Karpas-422 (cell line): ENCODE measurements at regions not wholly inside any gene's neighbourhood (a gene's known extent, or its start where the extent isn't known, plus 50 kb on each side); places are given as distances from the start of the nearest gene placed in this dataset.
A peak's percentile ranks its signal among the peaks of the same experiment; 100 is the strongest.

Experiments
- DNase-seq: peaks from one replicate; pipeline ENCODE4 v3.0.0-alpha.2; 2015
- H2AFZ ChIP-seq: fragments of 200-600 bp; sonication (generic); 2 replicates; pipeline ENCODE4 v1.6.1; 2014; ENCODE audit warnings: antibody characterized with exemption, low read length, mixed read lengths
- H3K27ac ChIP-seq: fragments of 200-600 bp; sonication (generic); 2 replicates; pipeline ENCODE4 v1.5.1; 2014; ENCODE audit warnings: mild to moderate bottlenecking, low read length, moderate library complexity
- H3K27me3 ChIP-seq: fragments of 200-600 bp; sonication (generic); 2 replicates; pipeline ENCODE4 v1.6.1; 2014; ENCODE audit warnings: low read length, mixed read lengths
- H3K36me3 ChIP-seq: fragments of 200-600 bp; sonication (generic); 2 replicates; pipeline ENCODE4 v1.6.1; 2014; ENCODE audit warnings: low read length, mixed read lengths; ENCODE audit not compliant: insufficient read depth
- H3K4me1 ChIP-seq: fragments of 200-600 bp; sonication (generic); 2 replicates; pipeline ENCODE4 v1.6.1; 2014; ENCODE audit warnings: mild to moderate bottlenecking, low read length, mixed read lengths
- H3K4me2 ChIP-seq: fragments of 200-600 bp; sonication (generic); 2 replicates; pipeline ENCODE4 v1.6.1; 2014; ENCODE audit warnings: low read length, low read depth, mild to moderate bottlenecking; ENCODE audit not compliant: poor library complexity, severe bottlenecking
- H3K4me3 ChIP-seq: fragments of 200-600 bp; sonication (generic); 2 replicates; pipeline ENCODE4 v1.5.1; 2014; ENCODE audit warnings: mild to moderate bottlenecking, antibody characterized with exemption, low read length, mixed read lengths
- H3K79me2 ChIP-seq: fragments of 200-600 bp; sonication (generic); 2 replicates; pipeline ENCODE4 v1.6.1; 2014; ENCODE audit warnings: mild to moderate bottlenecking, low read length, mixed read lengths
- H3K9ac ChIP-seq: fragments of 200-600 bp; sonication (generic); 2 replicates; pipeline ENCODE4 v1.6.0; 2014; ENCODE audit warnings: low read length
- H3K9me2 ChIP-seq: fragments of 200-600 bp; sonication (generic), shearing (Covaris generic); replicated peaks from 2 replicates; pipeline ENCODE4 v1.6.0; 2014; ENCODE audit warnings: mild to moderate bottlenecking, low read length, moderate library complexity; ENCODE audit not compliant: insufficient read depth
- H3K9me3 ChIP-seq: fragments of 300-700, 200-600 bp; sonication (generic); 2 replicates; pipeline ENCODE4 v1.6.1; 2014; ENCODE audit warnings: low read length, mixed read lengths
- H4K20me1 ChIP-seq: fragments of 200-600 bp; sonication (generic); 2 replicates; pipeline ENCODE4 v1.6.1; 2014; ENCODE audit warnings: mild to moderate bottlenecking, antibody characterized with exemption, low read length, low read depth; ENCODE audit not compliant: insufficient read depth

DNA sequence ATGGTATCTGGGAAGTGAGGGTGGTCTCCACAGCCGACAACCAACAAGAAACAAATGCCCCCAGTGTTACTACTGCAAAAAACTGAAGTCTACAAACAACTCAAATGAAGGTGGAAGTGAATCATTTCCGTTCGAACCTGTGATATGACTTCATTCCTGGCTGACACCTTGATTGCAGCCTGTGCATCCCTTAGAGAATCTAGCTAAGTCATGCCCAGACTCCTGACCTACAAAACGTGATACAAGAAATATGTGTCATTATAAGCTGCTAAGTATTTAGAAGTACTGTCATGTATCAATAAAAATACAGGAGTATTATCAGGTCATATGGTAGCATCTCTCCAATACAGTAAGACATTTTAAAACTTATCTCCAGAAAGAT lies 959.7 kb upstream of the LCORL start:
- H2AFZ ChIP-seq = no peak overlapping the region
- no peaks in the 10 kb centered on the region for H3K36me3 ChIP-seq
- H3K9me2 ChIP-seq = no peaks in the 10 kb centered on the region
- no peak overlapping the region for H3K4me3 ChIP-seq
- peak overlapping the region; percentile 3 for H3K4me2 ChIP-seq
- no peak overlapping the region for H3K9ac ChIP-seq
- H3K79me2 ChIP-seq = no peaks in the 10 kb centered on the region
- peak overlapping the region; percentile 56; the same call in 1 of the 2 replicates for H3K27ac ChIP-seq
- H4K20me1 ChIP-seq = no peaks in the 10 kb centered on the region
- H3K27me3 ChIP-seq = no peaks in the 10 kb centered on the region
- DNase-seq = peak; percentile 41
- no peaks in the 10 kb centered on the region for H3K9me3 ChIP-seq
- peaks cover 11% of the 10 kb centered on the region for H3K4me1 ChIP-seq

DNA sequence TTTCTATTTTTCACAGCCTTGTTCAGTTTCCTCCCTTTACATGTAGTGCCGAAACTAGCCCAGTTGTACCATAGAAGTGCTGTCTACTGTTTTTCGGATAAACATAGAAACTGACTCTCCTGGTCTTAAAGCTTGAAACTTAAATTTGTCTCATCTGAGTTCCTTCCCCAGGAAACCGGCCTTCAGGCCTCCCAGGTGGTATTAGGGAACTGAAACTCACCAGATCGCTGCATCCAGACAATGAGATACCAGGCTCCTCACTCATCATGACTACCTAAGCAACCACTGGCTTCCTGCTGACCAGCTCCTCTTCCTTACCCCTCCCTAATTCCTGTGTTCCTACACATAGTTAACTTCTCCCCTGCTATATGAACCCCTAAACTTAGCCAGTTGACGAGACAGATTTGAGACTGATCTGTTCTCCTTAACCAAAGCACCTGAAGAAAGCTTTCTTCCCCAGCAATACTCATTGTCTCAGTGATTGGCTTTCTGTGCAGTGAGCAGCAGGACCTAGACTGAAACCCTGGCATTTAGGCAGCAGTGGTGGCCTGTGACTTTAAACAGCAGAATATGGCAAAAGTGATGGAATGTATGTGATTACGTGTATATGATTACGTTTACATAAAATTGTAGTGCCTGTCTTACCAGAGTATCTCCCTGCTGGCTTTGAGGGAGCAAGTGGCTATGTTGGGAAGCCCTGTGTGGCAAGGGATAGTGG lies 959.1 kb upstream of the LCORL start:
- H3K9me2 ChIP-seq = no peaks in the 10 kb centered on the region
- H3K27me3 ChIP-seq = no peaks in the 10 kb centered on the region
- no peak overlapping the region for H2AFZ ChIP-seq
- no peaks in the 10 kb centered on the region for H4K20me1 ChIP-seq
- peak overlapping the region; percentile 56; the same call in 1 of the 2 replicates for H3K27ac ChIP-seq
- H3K4me2 ChIP-seq = peak overlapping the region; percentile 38
- H3K36me3 ChIP-seq = no peaks in the 10 kb centered on the region
- no peak overlapping the region for H3K9ac ChIP-seq
- no peaks in the 10 kb centered on the region for H3K79me2 ChIP-seq
- peaks cover 11% of the 10 kb centered on the region for H3K4me1 ChIP-seq
- no peaks in the 10 kb centered on the region; the same call in 1 of the 2 replicates for H3K9me3 ChIP-seq
- peak; percentile 80 for DNase-seq
- H3K4me3 ChIP-seq = no peak overlapping the region

DNA sequence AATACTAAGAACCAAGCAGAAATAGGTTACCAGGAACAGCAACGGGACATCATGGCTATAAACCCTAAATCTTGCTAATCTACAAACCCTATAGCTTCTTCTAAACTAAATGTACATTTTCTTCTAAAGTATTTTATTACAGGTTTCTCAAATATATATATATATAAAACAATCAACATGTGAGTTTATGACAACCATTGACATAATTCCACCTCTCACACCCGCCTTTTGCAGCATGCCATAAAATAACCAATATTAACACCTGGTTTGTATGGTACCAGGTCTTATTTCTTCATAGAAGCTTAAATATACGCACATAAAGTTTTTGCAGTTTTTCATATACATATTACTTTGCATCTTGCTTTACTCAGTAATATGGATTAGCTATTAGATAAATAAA lies 955.3 kb upstream of the LCORL start:
- peaks cover 11% of the 10 kb centered on the region for H3K4me1 ChIP-seq
- no peaks in the 10 kb centered on the region for H3K36me3 ChIP-seq
- no peak overlapping the region for H3K4me2 ChIP-seq
- no peaks in the 10 kb centered on the region for H3K27me3 ChIP-seq
- DNase-seq = no peak
- H3K4me3 ChIP-seq = no peak overlapping the region
- H3K9ac ChIP-seq = no peak overlapping the region
- no peaks in the 10 kb centered on the region for H3K79me2 ChIP-seq
- peaks cover 4% of the 10 kb centered on the region; the same call in 1 of the 2 replicates for H3K9me3 ChIP-seq
- no peak overlapping the region for H3K27ac ChIP-seq
- H4K20me1 ChIP-seq = no peaks in the 10 kb centered on the region
- no peak overlapping the region for H2AFZ ChIP-seq
- no peaks in the 10 kb centered on the region for H3K9me2 ChIP-seq

DNA sequence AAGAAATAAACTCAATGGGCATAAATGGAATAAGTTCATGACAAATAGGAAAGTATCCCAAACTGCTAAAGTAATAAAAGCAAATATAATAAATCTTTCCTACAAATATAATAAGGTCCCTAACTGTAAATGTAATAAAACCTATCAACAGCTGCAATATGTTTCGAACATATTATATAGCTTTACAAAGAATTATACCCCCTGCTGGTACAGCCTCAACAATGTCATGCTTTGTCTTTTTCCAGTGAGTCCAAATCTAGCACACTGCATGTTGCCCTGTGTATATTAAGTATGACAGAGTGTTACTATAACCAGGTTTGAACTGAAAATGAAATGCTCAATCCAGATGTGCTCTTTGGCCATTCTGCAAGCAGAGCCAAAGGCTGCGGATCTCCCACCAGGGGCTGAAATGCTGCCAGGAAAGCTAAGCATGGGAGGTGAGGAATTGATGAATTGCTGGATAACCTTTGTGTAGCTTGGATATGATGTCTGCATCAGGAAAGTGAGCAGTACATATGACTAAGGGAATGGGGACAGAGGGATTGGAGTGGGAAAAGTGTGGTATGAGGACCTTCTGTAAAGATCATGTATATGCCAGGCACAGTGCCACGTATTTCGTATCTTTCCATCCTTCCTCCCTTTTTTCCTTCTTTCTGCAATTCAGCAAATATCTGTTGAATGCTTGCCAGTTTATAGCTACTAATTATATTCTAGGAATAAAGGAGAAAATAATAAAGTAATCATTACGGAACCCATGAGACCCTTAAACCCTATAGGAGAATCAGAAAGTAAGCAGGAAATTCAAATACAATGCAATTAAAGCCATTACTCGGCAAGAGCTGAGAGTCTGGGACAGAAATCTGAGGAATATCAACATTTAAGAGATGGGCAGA lies 954.6 kb upstream of the LCORL start:
- H3K9ac ChIP-seq = no peak overlapping the region
- H3K4me3 ChIP-seq = no peak overlapping the region
- no peak overlapping the region for H3K4me2 ChIP-seq
- H3K36me3 ChIP-seq = no peaks in the 10 kb centered on the region
- no peak overlapping the region for H2AFZ ChIP-seq
- H3K79me2 ChIP-seq = no peaks in the 10 kb centered on the region
- DNase-seq = no peak
- no peaks in the 10 kb centered on the region for H4K20me1 ChIP-seq
- H3K4me1 ChIP-seq = peaks cover 11% of the 10 kb centered on the region
- no peaks in the 10 kb centered on the region for H3K9me2 ChIP-seq
- H3K27me3 ChIP-seq = no peaks in the 10 kb centered on the region
- no peak overlapping the region for H3K27ac ChIP-seq
- H3K9me3 ChIP-seq = peaks cover 4% of the 10 kb centered on the region; the same call in 1 of the 2 replicates

DNA sequence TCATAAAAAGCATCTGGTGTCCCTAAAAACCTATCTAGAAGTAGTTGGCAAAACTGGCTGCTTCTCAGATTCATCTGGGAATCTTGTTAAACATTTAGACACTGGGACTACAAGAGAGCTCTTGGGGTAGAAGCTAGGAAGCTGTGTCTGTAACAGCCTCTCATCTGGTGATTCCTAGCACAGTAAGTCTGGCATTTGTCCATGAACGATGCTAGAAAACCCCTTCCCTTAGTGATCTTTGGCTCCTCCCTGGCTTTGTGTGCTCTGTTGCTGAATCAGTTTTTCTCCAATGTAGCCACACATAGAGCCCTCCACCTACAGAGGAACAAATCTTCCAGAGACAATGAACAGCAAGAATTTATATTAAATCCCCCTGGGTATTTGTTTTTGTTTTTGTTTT lies 951.7 kb upstream of the LCORL start:
- no peak for DNase-seq
- no peaks in the 10 kb centered on the region for H3K79me2 ChIP-seq
- H3K9ac ChIP-seq = no peak overlapping the region
- H3K9me3 ChIP-seq = peaks cover 4% of the 10 kb centered on the region; the same call in 1 of the 2 replicates
- no peak overlapping the region for H3K4me3 ChIP-seq
- no peaks in the 10 kb centered on the region for H4K20me1 ChIP-seq
- H2AFZ ChIP-seq = no peak overlapping the region
- no peaks in the 10 kb centered on the region for H3K9me2 ChIP-seq
- no peaks in the 10 kb centered on the region for H3K36me3 ChIP-seq
- H3K4me2 ChIP-seq = no peak overlapping the region
- no peaks in the 10 kb centered on the region for H3K4me1 ChIP-seq
- no peak overlapping the region for H3K27ac ChIP-seq
- no peaks in the 10 kb centered on the region for H3K27me3 ChIP-seq

DNA sequence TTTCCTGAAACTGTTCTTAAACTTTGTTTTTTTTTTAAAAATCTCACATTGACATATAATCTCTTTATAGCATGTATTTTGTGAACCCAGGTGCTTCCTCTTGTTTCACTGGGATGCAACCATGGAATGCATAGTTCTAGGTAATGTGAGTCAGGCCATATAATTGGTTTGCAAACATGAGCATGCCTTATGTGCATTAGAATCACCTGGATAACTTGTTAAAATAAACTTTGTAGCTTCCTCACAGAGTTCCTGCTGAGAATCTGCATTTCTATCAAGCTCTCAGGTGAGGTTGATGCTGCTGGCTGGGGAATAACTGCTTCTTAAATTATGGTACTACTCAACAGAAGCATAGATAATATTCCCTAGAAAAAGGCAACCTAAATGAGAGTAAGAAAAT lies 940.3 kb upstream of the LCORL start:
- H3K4me1 ChIP-seq = no peaks in the 10 kb centered on the region
- H3K27me3 ChIP-seq = no peaks in the 10 kb centered on the region
- no peak overlapping the region for H3K9ac ChIP-seq
- H3K9me2 ChIP-seq = no peaks in the 10 kb centered on the region
- no peaks in the 10 kb centered on the region for H3K36me3 ChIP-seq
- no peak overlapping the region for H3K4me3 ChIP-seq
- peaks cover 12% of the 10 kb centered on the region for H3K9me3 ChIP-seq
- no peak overlapping the region for H3K27ac ChIP-seq
- no peaks in the 10 kb centered on the region for H4K20me1 ChIP-seq
- no peak overlapping the region for H2AFZ ChIP-seq
- no peak overlapping the region for H3K4me2 ChIP-seq
- DNase-seq = no peak
- H3K79me2 ChIP-seq = no peaks in the 10 kb centered on the region

DNA sequence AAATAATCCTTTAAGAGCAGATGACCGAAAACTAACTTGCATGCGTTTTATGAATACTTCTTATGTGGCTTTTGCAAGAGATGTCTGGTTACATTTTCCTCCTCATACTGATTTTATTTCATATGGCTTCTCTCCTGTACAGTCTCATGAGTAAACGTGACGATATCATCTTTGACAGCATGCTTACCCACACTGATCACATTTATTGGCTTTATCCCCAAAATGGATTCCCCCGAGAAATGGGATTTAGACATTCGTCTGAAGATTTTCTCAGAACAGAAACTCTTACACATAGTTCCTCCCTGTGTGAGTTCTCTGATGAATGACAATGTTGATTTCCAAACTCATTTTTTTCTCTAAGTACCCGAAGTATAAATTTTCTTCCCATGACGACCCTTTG lies 939.7 kb upstream of the LCORL start:
- Histone ChIP-seq H3K36me3 (no peaks in the 10 kb centered on the region), H3K27me3 (no peaks in the 10 kb centered on the region), H2AFZ (no peak overlapping the region), H3K9me2 (no peaks in the 10 kb centered on the region), H3K4me3 (no peak overlapping the region), H3K4me2 (no peak overlapping the region), H3K79me2 (no peaks in the 10 kb centered on the region), H3K9ac (no peak overlapping the region), H3K9me3 (peaks cover 12% of the 10 kb centered on the region), H4K20me1 (no peaks in the 10 kb centered on the region), H3K27ac (no peak overlapping the region), H3K4me1 (no peaks in the 10 kb centered on the region)
- DNase-seq = no peak

DNA sequence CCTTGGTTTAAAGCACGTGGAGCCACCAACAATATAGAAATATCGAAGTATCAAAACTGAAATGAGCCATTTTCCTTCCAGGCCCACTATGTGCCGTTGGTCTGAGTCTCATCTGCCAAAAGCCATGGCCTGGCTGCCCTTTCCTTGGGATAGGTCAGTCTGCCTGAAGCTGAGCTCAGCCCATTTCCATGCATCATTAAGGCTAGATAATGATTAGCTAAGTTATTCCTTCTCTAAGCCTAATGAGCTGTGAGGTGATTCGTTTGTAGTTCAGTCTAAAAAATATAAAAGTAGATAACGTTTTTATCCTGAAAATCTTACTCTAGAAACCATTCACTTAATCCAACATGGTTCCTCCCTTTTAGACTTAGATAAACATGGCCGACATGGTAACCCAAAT lies 936.2 kb upstream of the LCORL start:
- Histone ChIP-seq H3K36me3 (no peaks in the 10 kb centered on the region), H3K4me2 (no peak overlapping the region), H3K4me3 (no peak overlapping the region), H3K4me1 (no peaks in the 10 kb centered on the region), H3K79me2 (no peaks in the 10 kb centered on the region), H3K27ac (no peak overlapping the region), H3K9me2 (no peaks in the 10 kb centered on the region), H3K27me3 (no peaks in the 10 kb centered on the region), H2AFZ (no peak overlapping the region), H4K20me1 (no peaks in the 10 kb centered on the region), H3K9me3 (peaks cover 6% of the 10 kb centered on the region; the same call in 1 of the 2 replicates), H3K9ac (no peak overlapping the region)
- DNase-seq = no peak
